HG02798 (cell line): ENCODE measurements at regions not wholly inside any gene's neighbourhood (a gene's known extent, or its start where the extent isn't known, plus 50 kb on each side); places are given as distances from the start of the nearest gene placed in this dataset.
"Not testable (repeated sequence)": the region's sequence is repeated elsewhere in the genome, so short reads cannot be mapped to it uniquely, and the experiment has no call there.

Experiments used
- ATAC-seq: cut with Tn5 transposase; IDR thresholded peaks from one replicate; pipeline ENCODE4 v1.9.1; 2021; ENCODE audit warnings: mild to moderate bottlenecking; ENCODE audit not compliant: unreplicated experiment, poor library complexity

- no peak for ATAC-seq
These were observed 267.6 kb downstream of the PCDH17 start for GRCh38 chr13:57899096-57899495.

- ATAC-seq, result not testable (repeated sequence)
These were observed 278.3 kb downstream of the PCDH17 start for GRCh38 chr13:57909833-57910232.

GRCh38 chr13:57918086-57918485 lies 286.5 kb downstream of the PCDH17 start:
- ATAC-seq, result no peak

GRCh38 chr13:57918913-57919312 lies 287.4 kb downstream of the PCDH17 start:
- ATAC-seq, result no peak

- no peak for ATAC-seq
These were observed 293.7 kb downstream of the PCDH17 start for GRCh38 chr13:57925250-57925649.

- ATAC-seq, result no peak
These were observed 294.2 kb downstream of the PCDH17 start for GRCh38 chr13:57925751-57926150.

- ATAC-seq, result no peak
These were observed 300.5 kb downstream of the PCDH17 start for GRCh38 chr13:57932061-57932460.

GRCh38 chr13:57933606-57934005 lies 302.1 kb downstream of the PCDH17 start:
- ATAC-seq, result no peak

- no peak for ATAC-seq
These were observed 304.4 kb downstream of the PCDH17 start for GRCh38 chr13:57935965-57936364.

GRCh38 chr13:57946361-57946760 lies 314.8 kb downstream of the PCDH17 start:
- ATAC-seq, result peak; percentile 98

GRCh38 chr13:57948884-57949283 lies 317.3 kb downstream of the PCDH17 start:
- no peak for ATAC-seq

GRCh38 chr13:57969951-57970350 lies 338.4 kb downstream of the PCDH17 start:
- no peak for ATAC-seq

- ATAC-seq, result no peak
These were observed 338.9 kb downstream of the PCDH17 start for GRCh38 chr13:57970404-57970803.

- ATAC-seq, result no peak
These were observed 351.2 kb downstream of the PCDH17 start for GRCh38 chr13:57982782-57983181.

- no peak for ATAC-seq
These were observed 356.7 kb downstream of the PCDH17 start for GRCh38 chr13:57988276-57988675.

- ATAC-seq, result no peak
These were observed 359.5 kb downstream of the PCDH17 start for GRCh38 chr13:57991041-57991440.

GRCh38 chr13:57992416-57992815 lies 360.9 kb downstream of the PCDH17 start:
- ATAC-seq, result no peak

GRCh38 chr13:57996717-57997116 lies 365.2 kb downstream of the PCDH17 start:
- no peak for ATAC-seq

GRCh38 chr13:58004751-58005150 lies 373.2 kb downstream of the PCDH17 start:
- no peak for ATAC-seq

GRCh38 chr13:58018020-58018419 lies 386.5 kb downstream of the PCDH17 start:
- ATAC-seq, result no peak

GRCh38 chr13:58018865-58019264 lies 387.3 kb downstream of the PCDH17 start:
- ATAC-seq, result no peak

- ATAC-seq, result no peak
These were observed 392.6 kb downstream of the PCDH17 start for GRCh38 chr13:58024103-58024502.

GRCh38 chr13:58025821-58026220 lies 394.3 kb downstream of the PCDH17 start:
- ATAC-seq, result no peak
